IMR-90 (cell line): ENCODE measurements at regions not wholly inside any gene's neighbourhood (a gene's known extent, or its start where the extent isn't known, plus 50 kb on each side); places are given as distances from the start of the nearest gene placed in this dataset.

Experiments
- BHLHE40 ChIP-seq: fragments of 150-350 bp; IDR thresholded peaks from 2 replicates; pipeline ENCODE4 v1.6.1; 2016; ENCODE audit warnings: mild to moderate bottlenecking, low read depth, low read length
- MAFK ChIP-seq: IDR thresholded peaks from 2 replicates; pipeline ENCODE4 v1.6.1; 2012; ENCODE audit warnings: low read depth, low read length, improper control_type of control experiment
- POLR2A ChIP-seq: IDR thresholded peaks from 2 replicates; pipeline ENCODE4 v1.6.1; 2012; ENCODE audit warnings: mild to moderate bottlenecking, low read depth, low read length
- RCOR1 ChIP-seq: IDR thresholded peaks from 2 replicates; pipeline ENCODE4 v1.6.1; 2012; ENCODE audit warnings: mild to moderate bottlenecking, low read length, improper control_type of control experiment; ENCODE audit not compliant: insufficient replicate concordance
- TF ChIP-seq, protein P1 (sequence below): conservative IDR thresholded peaks from 2 replicates; pipeline ENCODE4 v1.5.1; 2012; ENCODE audit warnings: mild to moderate bottlenecking, low read depth, low read length, improper control_type of control experiment

DNA sequence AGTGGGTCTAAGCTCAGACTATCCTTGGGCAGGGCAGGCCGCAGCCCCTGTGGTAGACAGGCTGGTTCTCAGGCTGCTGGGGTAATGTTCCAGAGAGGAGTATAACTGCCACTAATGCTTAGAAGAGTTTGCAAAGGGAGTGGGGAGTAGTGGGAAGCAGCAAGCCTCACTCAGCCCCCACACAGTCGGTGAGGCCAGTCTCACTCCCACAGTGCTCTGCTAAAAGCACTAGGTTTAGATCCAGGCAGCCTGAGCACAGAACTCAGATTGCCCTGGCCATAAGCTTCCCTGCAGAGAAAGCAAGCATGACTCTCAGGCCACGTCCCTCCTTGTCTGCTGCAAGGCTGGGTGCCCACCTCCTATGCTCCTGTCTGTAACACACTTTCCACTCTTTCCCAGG is 69.4 kb upstream of the HCN1 start:
- TF ChIP-seq POLR2A, result no peak
- TF ChIP-seq, protein P1, sequence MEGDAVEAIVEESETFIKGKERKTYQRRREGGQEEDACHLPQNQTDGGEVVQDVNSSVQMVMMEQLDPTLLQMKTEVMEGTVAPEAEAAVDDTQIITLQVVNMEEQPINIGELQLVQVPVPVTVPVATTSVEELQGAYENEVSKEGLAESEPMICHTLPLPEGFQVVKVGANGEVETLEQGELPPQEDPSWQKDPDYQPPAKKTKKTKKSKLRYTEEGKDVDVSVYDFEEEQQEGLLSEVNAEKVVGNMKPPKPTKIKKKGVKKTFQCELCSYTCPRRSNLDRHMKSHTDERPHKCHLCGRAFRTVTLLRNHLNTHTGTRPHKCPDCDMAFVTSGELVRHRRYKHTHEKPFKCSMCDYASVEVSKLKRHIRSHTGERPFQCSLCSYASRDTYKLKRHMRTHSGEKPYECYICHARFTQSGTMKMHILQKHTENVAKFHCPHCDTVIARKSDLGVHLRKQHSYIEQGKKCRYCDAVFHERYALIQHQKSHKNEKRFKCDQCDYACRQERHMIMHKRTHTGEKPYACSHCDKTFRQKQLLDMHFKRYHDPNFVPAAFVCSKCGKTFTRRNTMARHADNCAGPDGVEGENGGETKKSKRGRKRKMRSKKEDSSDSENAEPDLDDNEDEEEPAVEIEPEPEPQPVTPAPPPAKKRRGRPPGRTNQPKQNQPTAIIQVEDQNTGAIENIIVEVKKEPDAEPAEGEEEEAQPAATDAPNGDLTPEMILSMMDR, result no peak
- no peak for TF ChIP-seq RCOR1
- no peak for TF ChIP-seq MAFK
- TF ChIP-seq BHLHE40, result no peak
